GM18873 (cell line): ENCODE measurements at regions not wholly inside any gene's neighbourhood (a gene's known extent, or its start where the extent isn't known, plus 50 kb on each side); places are given as distances from the start of the nearest gene placed in this dataset.

Source experiments
- ATAC-seq: cut with Tn5 transposase; IDR thresholded peaks from one replicate; pipeline ENCODE4 v1.9.1; 2021; ENCODE audit warnings: mild to moderate bottlenecking, moderate library complexity, moderate number of reproducible peaks; ENCODE audit not compliant: unreplicated experiment, low FRiP score

DNA sequence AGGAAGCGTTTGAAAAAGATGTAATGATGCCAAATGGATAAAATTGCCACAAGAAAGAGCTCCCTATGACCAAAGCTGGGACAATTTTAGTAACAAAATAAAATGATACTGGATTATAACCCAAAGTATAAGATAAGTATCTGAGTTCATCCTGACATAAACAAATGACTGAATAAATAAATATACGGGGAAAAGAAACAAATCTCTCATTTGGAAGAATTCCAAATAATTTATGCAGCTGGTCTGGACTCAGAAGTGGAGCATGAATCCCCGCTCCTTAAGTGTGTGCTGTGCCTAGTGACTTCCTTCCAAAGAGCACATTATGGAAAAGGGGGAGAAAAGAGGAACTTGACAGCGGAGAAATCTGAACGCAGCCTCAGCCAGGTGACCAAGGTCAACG lies 186.2 kb downstream of the RAMP3 start:
- no peak for ATAC-seq

DNA sequence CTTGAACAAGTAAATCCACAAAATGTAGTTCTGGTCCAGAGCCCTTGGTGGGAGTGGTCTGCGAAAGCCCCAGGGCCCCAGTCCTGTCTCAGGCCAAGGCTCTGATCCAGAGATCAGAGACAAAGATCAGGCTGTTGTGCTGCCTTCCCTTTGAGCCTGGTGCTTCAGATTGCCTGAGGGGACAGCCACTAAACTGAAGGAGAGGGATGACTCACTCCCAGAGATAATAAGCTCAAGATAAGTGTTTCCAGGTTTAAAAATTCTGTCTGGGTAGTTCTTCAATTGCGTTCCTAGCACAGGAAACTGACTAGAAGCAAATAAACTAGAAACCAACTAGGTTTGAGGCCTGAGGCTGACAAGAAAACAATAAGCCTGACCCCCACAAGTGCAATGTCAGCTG lies 190.2 kb downstream of the RAMP3 start:
- no peak for ATAC-seq

DNA sequence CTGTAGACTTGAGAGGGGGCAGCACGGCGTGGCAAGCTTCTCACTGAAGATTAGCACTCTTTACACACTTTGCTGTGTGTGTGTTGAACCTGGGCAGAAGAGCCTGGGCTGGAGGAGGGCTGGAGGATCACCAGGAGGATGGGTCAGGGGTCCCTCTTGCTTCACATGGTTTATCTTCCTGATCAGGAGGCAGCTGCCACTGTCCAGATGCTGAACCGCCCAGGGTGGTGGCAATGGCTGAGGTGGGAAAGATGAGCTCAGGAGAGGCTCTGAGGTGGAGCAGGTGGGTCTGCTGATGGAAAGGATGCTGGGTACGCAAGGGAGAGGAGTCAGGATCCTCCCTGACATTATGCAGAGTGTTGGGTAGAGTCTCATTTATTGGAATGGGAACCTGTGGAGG lies 191.5 kb downstream of the RAMP3 start:
- ATAC-seq: no peak

DNA sequence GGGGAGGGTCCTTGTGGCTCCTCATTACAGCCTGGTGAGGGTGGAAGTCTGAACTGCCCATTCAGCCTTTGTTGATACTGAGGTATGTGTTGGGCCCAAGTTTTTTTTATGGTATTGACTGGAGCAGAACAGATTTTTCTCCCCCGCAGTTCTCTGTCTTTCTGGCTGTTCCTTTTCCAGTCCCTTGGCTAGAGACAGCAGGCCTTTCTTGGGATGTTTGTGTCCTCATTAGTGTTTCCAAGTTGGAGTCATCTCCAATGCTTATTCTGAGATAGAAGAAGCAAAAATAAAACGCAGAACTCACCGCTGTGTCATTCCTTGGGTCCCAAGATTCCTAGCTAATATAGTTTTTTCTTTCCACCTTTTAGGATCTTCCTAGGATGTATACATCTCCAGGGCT lies 193.3 kb downstream of the RAMP3 start:
- ATAC-seq: no peak

DNA sequence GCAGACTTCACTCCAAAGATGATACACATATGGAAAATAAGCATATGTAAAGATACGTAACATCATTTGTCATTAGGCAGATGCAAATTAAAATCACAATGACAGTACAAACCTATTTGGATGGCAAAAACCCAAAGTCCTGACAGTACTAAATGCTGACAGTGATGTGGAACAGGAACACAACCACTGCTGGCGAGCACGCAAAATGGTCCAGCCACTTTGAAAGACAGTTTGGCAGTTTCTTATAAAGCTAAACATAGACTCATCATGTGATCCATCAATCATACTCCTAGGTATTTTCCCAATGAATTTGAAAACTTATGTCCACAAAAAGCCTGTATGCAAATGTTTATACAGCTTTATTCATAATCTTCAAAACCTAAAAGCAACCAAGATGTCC lies 200.7 kb downstream of the RAMP3 start:
- no peak for ATAC-seq

DNA sequence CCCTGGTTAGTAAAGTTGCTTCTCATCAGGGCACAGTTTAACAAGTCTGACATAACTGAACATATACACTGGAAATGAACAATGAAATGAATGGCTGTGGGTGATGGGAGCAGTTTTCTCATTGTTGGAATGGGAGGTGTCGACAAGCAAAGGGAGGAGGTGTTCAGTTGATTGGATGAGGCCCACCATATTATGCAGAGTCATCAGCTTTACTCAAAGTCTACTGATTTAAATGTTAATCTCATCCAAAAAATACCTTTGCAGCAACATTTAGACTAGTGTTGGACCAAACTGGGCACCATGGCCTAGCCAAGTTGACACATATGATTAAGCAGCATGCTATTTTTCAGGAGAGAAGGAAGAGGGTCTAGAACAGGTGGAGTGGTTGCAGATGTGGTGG lies 201.7 kb downstream of the RAMP3 start:
- no peak for ATAC-seq

DNA sequence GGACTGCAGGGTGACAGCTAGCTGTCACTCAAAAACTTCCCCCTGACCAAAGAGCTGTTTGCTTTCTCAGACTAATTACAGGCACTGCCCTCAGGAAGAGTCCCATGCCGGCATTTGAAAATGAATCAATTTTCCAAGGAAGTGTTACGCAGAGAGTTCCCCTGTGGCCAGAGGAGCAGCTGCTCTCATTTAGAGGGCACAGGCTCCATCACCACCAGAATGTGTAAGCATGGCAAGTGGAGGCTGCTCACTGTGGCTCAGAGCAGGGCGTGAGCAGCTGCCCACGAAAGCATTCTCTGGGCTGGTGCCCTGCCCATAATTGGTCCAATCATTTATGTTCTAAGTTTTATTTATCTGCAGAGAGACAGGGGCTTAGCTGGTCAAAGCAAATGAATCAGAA lies 202.2 kb downstream of the RAMP3 start:
- ATAC-seq: no peak

DNA sequence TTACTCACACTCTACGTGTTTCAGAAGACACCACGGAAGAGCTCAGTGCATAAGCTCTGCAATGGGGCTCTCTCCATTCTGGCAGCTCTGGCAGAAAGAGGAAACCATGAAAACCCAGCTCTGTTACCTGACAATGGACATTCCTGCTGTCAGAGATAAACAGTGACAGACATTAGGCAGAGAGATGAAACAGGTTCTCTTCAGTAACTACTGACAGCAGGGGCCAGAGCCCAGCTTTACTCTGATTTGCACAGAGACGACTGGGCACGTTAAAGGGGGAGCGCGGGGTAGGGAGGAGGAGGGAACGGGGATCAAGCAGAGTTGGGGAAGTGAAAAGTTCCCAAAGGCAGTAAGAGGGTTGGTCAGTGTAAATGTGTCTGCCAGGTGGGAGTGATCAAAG lies 206.1 kb downstream of the RAMP3 start:
- no peak for ATAC-seq

DNA sequence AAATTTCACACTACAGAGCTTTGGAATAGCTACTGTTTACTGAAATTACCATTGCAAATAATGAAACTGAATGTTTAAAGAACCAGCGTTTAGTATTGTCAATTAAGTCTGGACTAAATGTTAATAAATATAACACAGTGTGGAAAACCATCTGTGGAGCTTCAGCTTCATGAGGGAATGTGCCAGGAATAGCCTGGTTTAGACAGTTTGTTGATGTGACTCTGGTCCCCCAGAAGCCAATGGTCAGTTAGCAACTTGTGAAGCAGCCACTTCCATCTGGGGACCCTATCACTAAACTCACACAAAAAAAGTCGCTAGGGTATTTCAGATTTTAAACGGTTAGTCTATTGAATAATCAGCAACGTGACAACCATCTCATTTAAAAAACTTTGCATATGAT lies 207.8 kb downstream of the RAMP3 start:
- no peak for ATAC-seq

DNA sequence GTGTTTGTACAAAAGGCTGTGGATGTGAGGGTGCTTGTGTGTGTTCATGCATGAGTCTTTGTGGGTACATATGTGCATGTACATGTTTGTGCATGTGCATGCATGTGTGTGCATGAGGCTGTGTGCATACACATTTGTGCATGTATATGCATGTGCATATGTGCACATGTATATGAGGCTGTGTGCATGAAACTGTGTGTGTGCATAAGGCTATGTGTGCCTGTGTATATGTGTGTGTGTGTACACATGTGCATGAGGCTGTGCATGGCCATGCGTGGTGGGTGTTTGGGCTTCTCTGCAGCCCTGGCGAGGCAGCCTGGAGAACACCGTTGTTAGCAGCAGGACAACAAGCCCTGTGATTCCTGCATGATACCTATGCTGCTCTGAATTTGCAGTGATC lies 207.7 kb upstream of the ADCY1 start:
- no peak for ATAC-seq

DNA sequence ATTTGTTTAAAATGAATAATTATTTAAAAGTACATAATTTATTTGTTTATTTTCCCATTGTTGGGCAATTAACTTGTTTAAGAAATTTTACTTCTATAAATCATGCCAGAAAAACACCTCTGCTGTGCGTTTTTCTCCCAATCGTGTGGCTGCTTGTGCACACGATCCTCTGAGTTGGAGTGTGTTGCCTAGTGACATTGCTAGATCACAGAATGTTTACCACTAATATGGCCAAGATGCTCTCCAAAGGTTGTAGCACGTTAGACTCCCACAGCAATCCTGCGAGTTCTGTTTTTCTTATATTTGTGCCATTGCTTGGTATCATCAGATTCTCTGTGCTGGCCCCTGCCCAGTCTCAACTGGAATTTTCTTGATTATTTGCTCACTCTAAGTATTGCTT lies 207.1 kb upstream of the ADCY1 start:
- no peak for ATAC-seq

DNA sequence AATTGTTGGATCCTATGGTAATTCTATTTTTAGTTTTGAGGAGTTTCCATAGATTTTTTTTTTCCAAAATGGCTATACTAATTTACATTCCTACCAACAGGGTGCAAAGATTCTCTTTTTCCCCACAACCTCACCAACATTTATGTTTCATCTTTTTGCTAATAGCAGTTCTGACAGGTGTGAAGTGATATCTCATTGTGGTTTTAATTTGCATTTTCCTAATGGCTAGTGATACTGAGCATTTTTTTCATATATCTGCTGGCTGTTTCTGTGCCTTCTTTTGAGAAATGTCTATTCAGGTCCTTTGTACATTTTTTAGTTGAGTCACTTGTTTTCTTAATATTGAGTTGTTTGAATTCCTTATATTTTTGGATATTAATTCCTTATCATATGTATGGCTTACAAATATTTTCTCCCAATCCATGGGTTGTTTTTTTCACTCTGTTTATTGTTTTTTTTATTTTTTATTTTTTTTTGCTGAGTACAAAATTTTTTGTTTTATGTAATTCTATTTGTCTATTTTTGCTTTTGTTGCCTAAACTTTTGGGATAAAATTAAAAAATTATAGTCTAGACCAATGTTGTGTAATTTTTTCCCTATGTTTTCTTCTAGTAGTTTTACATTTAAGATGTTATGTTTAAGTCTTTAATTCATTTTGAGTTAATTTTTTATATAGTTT lies 205.9 kb upstream of the ADCY1 start:
- no peak for ATAC-seq

DNA sequence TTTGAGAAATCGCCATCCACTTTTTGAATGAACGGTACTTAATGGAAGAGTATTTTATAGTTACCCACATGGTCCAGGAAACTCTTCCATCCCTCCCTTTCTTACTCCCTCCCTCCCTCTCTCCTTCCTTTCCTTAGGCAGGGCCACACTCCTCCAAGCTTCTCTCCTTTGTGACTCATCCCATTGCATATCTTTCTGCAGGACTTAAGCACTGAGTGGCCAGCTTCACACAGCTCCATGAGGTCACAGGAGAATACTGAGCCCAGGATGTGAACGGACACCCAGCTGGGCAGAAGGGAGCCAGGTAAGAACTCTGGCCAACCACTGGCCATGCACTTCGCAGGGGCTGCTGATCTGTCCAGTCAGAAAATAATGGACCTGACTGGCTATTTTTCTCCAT lies 189.7 kb upstream of the ADCY1 start:
- ATAC-seq: no peak

DNA sequence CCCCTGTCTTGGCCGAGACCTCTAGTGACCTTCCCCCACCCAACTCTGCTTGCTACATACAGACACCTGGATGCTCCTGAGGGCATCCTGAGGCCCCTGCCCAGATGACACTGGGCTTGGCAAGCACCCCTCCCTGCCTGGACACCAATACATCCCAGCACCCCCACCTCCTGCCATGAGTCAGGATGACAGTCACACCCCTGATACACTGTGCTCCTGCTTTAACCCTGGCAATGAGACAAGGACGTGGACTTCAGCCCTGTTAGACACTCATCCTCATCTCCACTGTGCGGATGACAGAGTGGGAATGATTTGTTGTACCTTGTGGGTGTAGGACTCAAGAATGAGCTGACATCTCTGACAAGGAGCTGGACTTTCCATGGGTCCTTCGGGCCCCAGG lies 186.3 kb upstream of the ADCY1 start:
- ATAC-seq: no peak

DNA sequence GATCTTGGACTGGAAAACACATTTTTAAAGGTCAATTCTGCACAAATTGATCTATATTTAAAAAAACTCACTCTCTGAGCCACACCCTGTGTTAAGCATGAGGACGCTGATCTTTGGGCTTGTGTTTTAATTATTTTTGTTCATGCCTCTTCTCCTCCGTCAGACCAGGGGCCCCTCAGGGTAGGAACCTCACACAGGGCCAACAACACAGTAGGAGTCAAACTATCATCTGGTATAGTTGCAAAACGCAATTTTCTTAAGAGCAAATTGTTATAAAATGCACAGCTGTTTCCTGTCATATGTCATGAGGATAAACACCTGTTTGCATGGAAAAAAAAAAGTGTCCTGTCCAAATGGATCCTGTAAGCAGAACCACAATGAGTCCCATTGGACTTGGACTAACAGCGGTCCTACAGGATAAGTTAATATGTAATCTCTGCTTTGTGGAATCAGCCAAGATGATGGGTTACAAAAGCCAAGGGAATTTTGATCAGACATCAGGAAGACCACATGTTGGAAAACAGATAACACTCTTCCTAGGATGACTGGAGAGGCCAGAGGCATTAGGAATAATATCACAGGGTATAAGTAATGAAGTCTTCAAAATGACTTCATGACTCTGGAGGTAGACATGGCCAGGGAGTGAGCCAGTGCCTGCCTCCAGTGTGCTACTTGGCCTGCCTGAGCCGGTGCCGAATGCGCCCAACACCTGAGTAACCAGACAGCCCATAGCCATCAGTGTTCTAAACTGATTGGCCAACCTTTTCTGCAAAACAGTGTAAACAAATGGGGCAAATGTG lies 184.9 kb upstream of the ADCY1 start:
- no peak for ATAC-seq

DNA sequence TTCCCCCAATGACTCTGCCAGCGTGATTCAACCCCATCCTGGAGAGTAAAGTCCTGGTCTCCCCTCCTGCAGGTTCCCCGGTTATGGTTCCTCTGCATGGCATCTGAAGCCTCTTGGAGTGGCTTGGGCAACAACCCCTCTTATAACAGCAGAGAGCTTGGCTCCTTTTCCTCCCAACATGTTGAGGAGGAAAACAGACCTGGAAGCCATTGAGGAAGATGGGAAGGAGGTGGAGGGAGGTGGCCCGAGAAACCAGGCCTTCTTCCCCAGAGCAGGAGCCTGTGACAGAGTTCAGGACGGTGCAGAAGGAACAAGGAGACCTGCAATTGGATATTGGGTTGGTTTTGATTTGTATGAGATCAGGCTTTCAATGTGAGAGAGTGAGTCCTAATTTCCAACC lies 184.0 kb upstream of the ADCY1 start:
- ATAC-seq: no peak

DNA sequence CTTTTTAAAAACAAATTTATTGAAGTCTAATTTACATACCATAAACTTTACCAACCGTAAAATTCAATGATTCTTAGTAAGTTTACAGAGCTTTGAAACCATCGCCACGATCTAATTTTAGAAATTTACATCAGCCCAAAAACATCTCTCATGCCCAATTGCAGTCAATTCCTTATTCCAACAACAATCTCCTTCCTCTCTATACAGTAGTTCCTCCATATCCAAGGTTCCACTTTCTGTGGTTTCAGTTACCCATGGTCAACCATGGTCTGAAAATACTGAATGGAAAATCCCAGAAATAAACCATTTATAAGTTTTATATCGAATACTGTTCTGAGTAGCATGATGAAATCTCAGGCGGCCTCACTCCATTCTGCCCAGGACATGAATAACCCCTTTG lies 183.4 kb upstream of the ADCY1 start:
- ATAC-seq: no peak

DNA sequence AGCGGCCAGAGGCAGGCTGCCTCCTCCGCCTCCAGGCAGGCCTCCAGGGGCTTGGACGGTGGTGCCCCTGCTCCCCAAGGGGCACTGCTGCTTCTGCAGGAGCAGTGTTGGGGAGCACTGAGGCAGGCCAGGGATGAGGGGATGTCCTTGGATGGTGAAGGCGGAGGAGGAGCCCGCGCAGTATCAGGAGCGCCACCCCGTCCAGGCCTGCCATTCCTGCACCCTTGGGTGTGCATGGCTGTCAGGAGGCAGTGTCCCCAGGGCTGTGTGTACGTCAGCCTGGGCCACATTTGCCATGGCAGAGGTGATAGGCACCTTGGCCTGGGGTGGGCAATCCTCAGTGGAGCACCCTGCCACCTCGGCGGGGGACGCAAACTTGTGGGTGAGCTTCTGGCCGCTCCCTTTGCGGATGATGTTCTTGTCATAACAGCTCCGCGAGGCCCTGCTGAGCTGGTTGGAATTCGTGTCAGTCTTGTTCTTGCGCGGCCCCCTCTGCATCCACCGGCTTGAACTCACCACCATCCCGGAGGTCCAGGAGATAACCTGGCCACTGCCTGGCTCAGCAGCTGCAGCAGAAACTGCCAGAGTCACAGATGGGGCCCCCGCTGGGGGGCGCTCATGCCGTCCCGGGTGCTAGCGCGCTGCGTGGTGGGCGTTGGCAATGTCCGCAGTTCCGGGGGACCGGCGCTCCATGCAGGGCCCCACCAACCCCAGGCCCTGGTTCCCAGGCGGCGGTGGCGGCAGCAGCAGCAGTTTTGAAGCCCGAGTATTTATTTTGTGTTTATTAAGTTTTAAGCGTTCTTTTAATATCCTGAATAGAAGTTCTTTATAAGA lies 182.3 kb upstream of the ADCY1 start:
- ATAC-seq: no peak

DNA sequence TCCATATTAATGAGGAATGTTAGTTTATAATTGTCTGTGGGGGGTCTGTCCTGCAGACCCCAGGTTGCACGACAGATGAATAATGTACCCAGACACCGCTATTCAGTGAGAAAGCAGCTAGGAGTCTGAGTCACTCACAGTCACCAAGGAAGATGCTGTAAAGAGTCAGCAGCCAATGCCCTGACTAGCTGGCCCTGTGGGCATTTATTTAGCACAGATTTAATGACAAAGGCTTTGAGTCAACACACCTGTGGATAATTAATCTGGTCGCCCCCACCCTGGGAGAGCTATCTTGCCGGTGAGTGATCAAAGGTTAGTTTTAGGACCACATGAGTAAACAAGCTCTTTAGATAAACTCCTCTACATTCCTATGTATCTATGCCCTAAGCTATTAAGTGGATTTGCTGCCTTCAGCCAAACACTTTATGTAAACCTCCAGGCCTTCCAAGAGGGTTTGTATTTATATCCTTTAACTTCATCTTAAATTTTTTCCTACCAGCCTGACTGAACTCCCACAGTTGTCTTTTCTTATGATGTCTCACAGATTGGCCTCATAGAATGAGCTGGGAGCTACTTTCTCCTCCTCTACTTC lies 180.0 kb upstream of the ADCY1 start:
- no peak for ATAC-seq

DNA sequence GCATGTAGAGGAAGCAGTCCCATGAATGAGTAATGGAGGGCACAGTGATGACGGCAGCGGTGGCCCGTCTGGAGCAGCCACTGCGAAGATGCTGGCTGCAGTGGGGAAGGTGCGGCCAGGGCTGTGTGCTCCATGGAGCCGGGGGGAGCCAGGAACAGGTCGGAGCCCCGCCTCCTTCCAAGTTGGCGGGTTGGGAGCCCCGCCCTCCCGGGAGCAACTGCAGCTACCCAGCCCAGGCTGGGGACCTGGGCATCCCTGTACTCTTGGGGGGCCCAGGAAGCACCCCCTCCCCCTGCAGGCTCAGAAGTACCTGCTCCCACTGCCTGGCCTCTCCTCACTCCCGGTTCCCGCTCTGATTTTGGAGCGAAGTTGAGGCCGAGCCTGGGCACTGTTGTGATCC lies 175.1 kb upstream of the ADCY1 start:
- ATAC-seq: no peak

DNA sequence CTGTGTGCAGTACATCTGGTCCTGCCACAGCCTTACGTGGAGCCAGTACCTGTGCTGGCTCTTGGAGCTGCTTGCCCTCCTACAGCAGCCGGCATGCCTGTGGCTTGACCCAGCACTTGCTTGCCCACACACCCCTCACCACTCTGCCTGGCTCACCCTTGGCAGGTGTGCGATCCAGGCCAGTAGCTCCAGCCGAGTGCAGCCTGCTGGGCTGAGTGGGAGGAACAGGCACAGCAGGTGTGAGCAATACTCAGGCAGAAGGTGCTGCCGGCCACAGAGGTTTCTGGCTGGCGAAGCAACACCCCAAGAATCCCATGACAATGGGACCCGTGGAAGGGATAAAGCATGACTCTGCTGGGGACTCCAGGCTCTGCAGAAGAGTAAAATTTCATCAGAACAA lies 173.5 kb upstream of the ADCY1 start:
- ATAC-seq: no peak
